ENCODE measurements at regions not wholly inside any gene's neighbourhood (a gene's known extent, or its start where the extent isn't known, plus 50 kb on each side); places are given as distances from the start of the nearest gene placed in this dataset.

DNA sequence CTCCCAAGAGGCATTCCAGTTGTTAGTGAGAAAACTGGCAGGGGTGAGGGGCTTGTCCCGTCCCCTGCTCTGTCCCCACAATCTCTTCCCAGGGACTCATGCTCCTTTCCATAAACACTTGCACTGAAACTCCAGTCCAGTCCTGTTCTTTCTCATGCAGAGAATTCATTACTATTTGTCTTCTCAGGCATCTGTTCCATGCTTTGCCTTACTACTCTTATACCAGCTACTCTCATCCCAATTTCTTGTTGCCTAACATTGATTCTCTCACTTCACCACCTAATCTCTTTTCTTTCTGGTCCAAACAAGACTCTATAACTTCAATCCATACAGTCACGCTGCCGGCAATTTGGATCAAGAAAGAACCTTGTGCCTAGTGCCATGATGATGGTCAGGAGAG, 97.1 kb upstream of the VEGFC start:
- Histone ChIP-seq H3F3A (ENCODE audit: low read depth) (no peaks in the 10 kb centered on the region), H4K20me1 (ENCODE audit: insufficient read depth, low read length, poor library complexity, severe bottlenecking) (no peaks in the 10 kb centered on the region), H3K9ac (ENCODE audit: low read depth, low read length, poor library complexity, severe bottlenecking) (no peak overlapping the region), H3K27me3 (ENCODE audit: insufficient read depth, low read length, poor library complexity, severe bottlenecking) (no peaks in the 10 kb centered on the region), H3K4me1 (ENCODE audit: insufficient read depth, low read length, poor library complexity, severe bottlenecking) (no peaks in the 10 kb centered on the region), H3K36me3 (ENCODE audit: insufficient read depth, low read length) (no peaks in the 10 kb centered on the region), H3K9me3 (ENCODE audit: insufficient read depth, low read depth, low read length) (no peaks in the 10 kb centered on the region), H3K4me2 (ENCODE audit: low read depth, low read length, poor library complexity, severe bottlenecking) (no peak overlapping the region), H2AFZ (ENCODE audit: low read length) (no peak overlapping the region), H3K4me3 (ENCODE audit: low read length, poor library complexity, severe bottlenecking) (no peak overlapping the region), H3K79me2 (ENCODE audit: insufficient read depth, low read length) (no peaks in the 10 kb centered on the region), H3K9me2 (replicated peaks; ENCODE audit: low read depth, low read length) (no peaks in the 10 kb centered on the region)
- TF ChIP-seq, protein P1, sequence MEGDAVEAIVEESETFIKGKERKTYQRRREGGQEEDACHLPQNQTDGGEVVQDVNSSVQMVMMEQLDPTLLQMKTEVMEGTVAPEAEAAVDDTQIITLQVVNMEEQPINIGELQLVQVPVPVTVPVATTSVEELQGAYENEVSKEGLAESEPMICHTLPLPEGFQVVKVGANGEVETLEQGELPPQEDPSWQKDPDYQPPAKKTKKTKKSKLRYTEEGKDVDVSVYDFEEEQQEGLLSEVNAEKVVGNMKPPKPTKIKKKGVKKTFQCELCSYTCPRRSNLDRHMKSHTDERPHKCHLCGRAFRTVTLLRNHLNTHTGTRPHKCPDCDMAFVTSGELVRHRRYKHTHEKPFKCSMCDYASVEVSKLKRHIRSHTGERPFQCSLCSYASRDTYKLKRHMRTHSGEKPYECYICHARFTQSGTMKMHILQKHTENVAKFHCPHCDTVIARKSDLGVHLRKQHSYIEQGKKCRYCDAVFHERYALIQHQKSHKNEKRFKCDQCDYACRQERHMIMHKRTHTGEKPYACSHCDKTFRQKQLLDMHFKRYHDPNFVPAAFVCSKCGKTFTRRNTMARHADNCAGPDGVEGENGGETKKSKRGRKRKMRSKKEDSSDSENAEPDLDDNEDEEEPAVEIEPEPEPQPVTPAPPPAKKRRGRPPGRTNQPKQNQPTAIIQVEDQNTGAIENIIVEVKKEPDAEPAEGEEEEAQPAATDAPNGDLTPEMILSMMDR (conservative IDR thresholded peaks at IDR 0.05; ENCODE audit: low read length): no peak
- TF ChIP-seq EZH2phosphoT487 (IDR thresholded peaks at IDR 0.05; ENCODE audit: borderline replicate concordance): no peak

DNA sequence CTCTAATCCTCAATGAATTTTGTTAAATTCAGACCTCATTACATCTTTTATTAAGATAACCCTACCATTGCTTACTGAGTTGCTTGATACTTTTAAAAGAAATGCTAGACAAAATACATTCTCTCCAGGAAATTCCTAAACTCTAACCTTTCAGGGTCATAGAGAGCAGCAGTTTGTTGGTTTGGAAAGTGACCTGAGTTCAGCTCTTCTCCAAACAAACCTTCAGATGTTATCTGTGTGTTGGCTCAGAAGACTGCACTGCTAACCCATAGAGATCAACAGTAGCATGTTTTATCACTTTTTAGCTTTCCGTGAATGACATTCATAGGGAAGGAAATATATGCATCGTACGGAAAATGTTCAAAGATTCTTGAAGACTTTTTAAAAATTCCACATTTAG, 101.8 kb upstream of the VEGFC start:
- Histone ChIP-seq H3K9me3 (ENCODE audit: insufficient read depth, low read depth, low read length) (no peaks in the 10 kb centered on the region), H3K9me2 (replicated peaks; ENCODE audit: low read depth, low read length) (no peaks in the 10 kb centered on the region), H3K4me1 (ENCODE audit: insufficient read depth, low read length, poor library complexity, severe bottlenecking) (no peaks in the 10 kb centered on the region), H3K79me2 (ENCODE audit: insufficient read depth, low read length) (no peaks in the 10 kb centered on the region), H3K4me3 (ENCODE audit: low read length, poor library complexity, severe bottlenecking) (no peak overlapping the region), H3K9ac (ENCODE audit: low read depth, low read length, poor library complexity, severe bottlenecking) (no peak overlapping the region), H3F3A (ENCODE audit: low read depth) (no peaks in the 10 kb centered on the region), H4K20me1 (ENCODE audit: insufficient read depth, low read length, poor library complexity, severe bottlenecking) (no peaks in the 10 kb centered on the region), H3K27me3 (ENCODE audit: insufficient read depth, low read length, poor library complexity, severe bottlenecking) (no peaks in the 10 kb centered on the region), H2AFZ (ENCODE audit: low read length) (no peak overlapping the region), H3K4me2 (ENCODE audit: low read depth, low read length, poor library complexity, severe bottlenecking) (no peak overlapping the region), H3K36me3 (ENCODE audit: insufficient read depth, low read length) (no peaks in the 10 kb centered on the region)
- TF ChIP-seq EZH2phosphoT487 (IDR thresholded peaks at IDR 0.05; ENCODE audit: borderline replicate concordance): no peak
- TF ChIP-seq, protein P1 (conservative IDR thresholded peaks at IDR 0.05; ENCODE audit: low read length): no peak

DNA sequence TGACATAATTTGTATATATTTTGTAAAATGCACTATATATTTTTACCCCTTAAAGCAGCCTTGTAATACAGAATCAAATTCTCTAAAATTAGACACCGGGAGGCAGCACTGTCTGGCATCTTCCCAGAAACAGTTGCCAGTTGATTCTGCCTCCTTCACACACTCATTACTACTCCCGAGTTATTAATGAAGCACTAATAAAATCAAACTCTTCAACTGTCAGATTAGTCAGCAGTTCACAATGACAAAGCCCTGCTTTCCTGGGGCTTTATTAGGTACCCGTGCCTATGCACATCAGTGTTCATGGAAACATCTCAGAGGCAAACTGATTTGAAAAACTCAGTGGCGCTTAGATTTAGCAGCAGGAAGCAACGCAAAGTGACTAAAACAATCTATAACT, 103.5 kb upstream of the VEGFC start:
- Histone ChIP-seq H3K36me3 (ENCODE audit: insufficient read depth, low read length) (no peaks in the 10 kb centered on the region), H3F3A (ENCODE audit: low read depth) (no peaks in the 10 kb centered on the region), H3K27me3 (ENCODE audit: insufficient read depth, low read length, poor library complexity, severe bottlenecking) (no peaks in the 10 kb centered on the region), H2AFZ (ENCODE audit: low read length) (no peak overlapping the region), H4K20me1 (ENCODE audit: insufficient read depth, low read length, poor library complexity, severe bottlenecking) (no peaks in the 10 kb centered on the region), H3K4me2 (ENCODE audit: low read depth, low read length, poor library complexity, severe bottlenecking) (no peak overlapping the region), H3K9me3 (ENCODE audit: insufficient read depth, low read depth, low read length) (no peaks in the 10 kb centered on the region), H3K4me1 (ENCODE audit: insufficient read depth, low read length, poor library complexity, severe bottlenecking) (no peaks in the 10 kb centered on the region), H3K4me3 (ENCODE audit: low read length, poor library complexity, severe bottlenecking) (no peak overlapping the region), H3K9ac (ENCODE audit: low read depth, low read length, poor library complexity, severe bottlenecking) (no peak overlapping the region), H3K79me2 (ENCODE audit: insufficient read depth, low read length) (no peaks in the 10 kb centered on the region), H3K9me2 (replicated peaks; ENCODE audit: low read depth, low read length) (no peaks in the 10 kb centered on the region)
- TF ChIP-seq, protein P1 (conservative IDR thresholded peaks at IDR 0.05; ENCODE audit: low read length): no peak
- TF ChIP-seq EZH2phosphoT487 (IDR thresholded peaks at IDR 0.05; ENCODE audit: borderline replicate concordance): no peak

Measured in Loucy (cell line).